GM06990 (cell line): ENCODE measurements at regions not wholly inside any gene's neighbourhood (a gene's known extent, or its start where the extent isn't known, plus 50 kb on each side); places are given as distances from the start of the nearest gene placed in this dataset.

Experiments used
- DNase-seq: peaks from one replicate; pipeline ENCODE4 v3.0.0-alpha.2; 2011; ENCODE audit not compliant: insufficient read length; ENCODE audit errors: extremely low read depth
- H3K27me3 ChIP-seq: replicated peaks from 2 replicates; pipeline ENCODE4 v1.6.0; 2011; ENCODE audit warnings: low read length; ENCODE audit not compliant: control insufficient read depth, insufficient read depth
- H3K36me3 ChIP-seq: 2 replicates; pipeline ENCODE4 v1.5.1; 2011; ENCODE audit warnings: low read length; ENCODE audit not compliant: control insufficient read depth, insufficient read depth
- H3K4me3 ChIP-seq: replicated peaks from 2 replicates; pipeline ENCODE4 v1.5.1; 2011; ENCODE audit warnings: low read depth, mild to moderate bottlenecking, control low read depth, low read length
- CTCF ChIP-seq: IDR thresholded peaks from 2 replicates; pipeline ENCODE4 v1.5.1; 2011; ENCODE audit warnings: low read length, control low read depth, mild to moderate bottlenecking, inconsistent platforms; ENCODE audit not compliant: insufficient read depth, poor library complexity, severe bottlenecking

GRCh38 chr1:94651076-94651475, 109.5 kb upstream of the F3 start:
- TF ChIP-seq CTCF, result no peak
- no peaks in the 10 kb centered on the region for H3K36me3 ChIP-seq
- no peaks in the 10 kb centered on the region for H3K27me3 ChIP-seq
- no peak overlapping the region for H3K4me3 ChIP-seq
- DNase-seq, result no peak

- Histone ChIP-seq H3K36me3 (no peaks in the 10 kb centered on the region), H3K27me3 (no peaks in the 10 kb centered on the region), H3K4me3 (no peak overlapping the region)
- DNase-seq, result no peak
- TF ChIP-seq CTCF, result no peak
Measured at GRCh38 chr1:94650301-94650700, 108.7 kb upstream of the F3 start.

- DNase-seq, result no peak
- no peak for TF ChIP-seq CTCF
- Histone ChIP-seq H3K4me3 (no peak overlapping the region), H3K27me3 (no peaks in the 10 kb centered on the region), H3K36me3 (no peaks in the 10 kb centered on the region)
Measured at GRCh38 chr1:94648225-94649007, 106.9 kb upstream of the F3 start.

- DNase-seq, result no peak
- TF ChIP-seq CTCF, result no peak
Measured at GRCh38 chr1:94646786-94647555, 105.4 kb upstream of the F3 start.

GRCh38 chr1:94646141-94646643, 104.6 kb upstream of the F3 start:
- Histone ChIP-seq H3K36me3 (no peaks in the 10 kb centered on the region), H3K4me3 (no peak overlapping the region), H3K27me3 (no peaks in the 10 kb centered on the region)
- TF ChIP-seq CTCF, result no peak
- DNase-seq, result no peak

More at GRCh38 chr1:94646786-94647555, 105.4 kb upstream of the F3 start:
- Histone ChIP-seq H3K36me3 (no peaks in the 10 kb centered on the region), H3K4me3 (no peak overlapping the region), H3K27me3 (no peaks in the 10 kb centered on the region)
